HG03175 (cell line): ENCODE measurements at regions not wholly inside any gene's neighbourhood (a gene's known extent, or its start where the extent isn't known, plus 50 kb on each side); places are given as distances from the start of the nearest gene placed in this dataset.
"Not testable (repeated sequence)": the region's sequence is repeated elsewhere in the genome, so short reads cannot be mapped to it uniquely, and the experiment has no call there.

Source experiments
- ATAC-seq: cut with Tn5 transposase; IDR thresholded peaks from one replicate; pipeline ENCODE4 v1.9.1; 2021; ENCODE audit warnings: mild to moderate bottlenecking, moderate library complexity; ENCODE audit not compliant: unreplicated experiment

DNA sequence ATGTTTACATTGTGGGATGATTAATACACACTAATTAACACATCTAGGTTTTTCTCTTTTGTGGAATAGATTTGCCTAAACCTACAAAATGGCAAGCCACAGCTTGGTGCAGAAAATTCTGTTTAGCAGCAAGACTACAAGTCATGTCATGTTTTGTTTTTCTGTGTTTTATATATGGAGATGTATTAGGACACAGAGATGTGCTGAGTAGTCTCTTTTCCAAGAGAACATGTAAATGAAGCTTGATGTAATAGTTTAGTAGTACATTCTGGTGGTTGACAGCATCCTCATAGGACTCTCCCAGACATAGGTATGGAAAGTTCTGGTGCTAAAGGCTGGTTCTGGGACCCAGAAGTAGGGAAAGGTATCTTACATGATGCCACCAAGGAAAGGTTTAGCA, 1345.4 kb downstream of the CDH11 start:
- ATAC-seq, result no peak

- ATAC-seq, result no peak
These were observed 1345.8 kb downstream of the CDH11 start for GRCh38 chr16:63776034-63776433.

DNA sequence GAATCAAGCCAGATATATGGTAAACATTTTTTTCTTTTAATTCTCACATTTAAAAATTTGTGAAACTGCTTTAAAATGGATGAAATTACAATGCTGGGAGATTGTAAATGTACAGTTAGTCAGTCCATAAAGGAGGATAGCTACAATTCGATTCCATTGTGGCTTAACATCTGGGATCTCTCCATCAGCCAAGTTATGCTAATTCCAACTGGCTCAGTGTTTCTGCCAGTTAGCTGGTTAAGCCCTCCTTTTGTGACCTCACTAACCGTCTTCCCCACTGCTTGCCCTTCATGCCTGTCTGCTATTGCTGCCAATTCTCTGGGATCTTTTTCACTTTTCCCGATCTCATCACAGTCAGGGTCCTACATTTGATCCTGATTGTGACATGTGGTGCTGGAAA, 1347.6 kb downstream of the CDH11 start:
- ATAC-seq, result no peak

- ATAC-seq, result no peak
These were observed 1352.7 kb downstream of the CDH11 start for GRCh38 chr16:63769211-63769610.

- ATAC-seq, result not testable (repeated sequence)
These were observed 1361.6 kb downstream of the CDH11 start for GRCh38 chr16:63760246-63760645.

GRCh38 chr16:63752347-63752746, 1369.5 kb downstream of the CDH11 start:
- ATAC-seq, result no peak

DNA sequence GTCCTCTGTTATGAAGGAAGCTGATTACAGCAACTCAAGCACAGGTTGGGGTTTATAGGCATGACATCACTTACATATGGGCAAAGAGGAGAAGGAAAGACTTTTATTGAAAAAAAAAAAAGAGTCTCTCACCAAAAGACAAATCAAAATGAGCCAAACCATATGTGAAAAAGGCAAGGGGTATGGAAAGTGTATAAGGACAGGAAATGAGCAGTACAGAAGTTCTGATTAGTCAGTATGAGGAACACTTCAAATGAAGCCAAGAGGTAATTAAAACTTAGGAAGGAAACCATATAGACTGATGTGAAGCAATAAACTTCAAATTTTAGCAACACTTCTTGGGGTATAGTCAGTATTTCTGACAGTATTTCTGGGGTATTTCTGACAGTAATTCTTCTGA, 1372.6 kb downstream of the CDH11 start:
- no peak for ATAC-seq

DNA sequence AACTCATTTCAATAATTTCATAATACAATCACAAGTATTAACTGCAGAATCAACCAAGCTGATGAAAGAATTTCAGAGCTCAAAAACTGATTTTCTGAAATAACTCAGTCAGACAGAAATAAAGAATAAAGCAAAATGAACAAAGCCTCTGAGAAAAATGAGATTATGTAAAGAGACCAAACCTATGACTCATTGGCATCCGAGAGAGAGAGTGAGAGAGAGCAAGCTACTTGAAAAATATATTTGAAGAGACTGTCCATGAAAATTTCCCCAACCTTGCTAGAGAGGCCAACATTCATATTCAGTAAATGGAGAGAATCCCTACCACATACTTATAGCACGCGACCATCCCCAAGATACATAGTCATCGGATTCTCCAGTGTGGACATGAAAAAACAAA, 1376.4 kb downstream of the CDH11 start:
- ATAC-seq, result no peak

DNA sequence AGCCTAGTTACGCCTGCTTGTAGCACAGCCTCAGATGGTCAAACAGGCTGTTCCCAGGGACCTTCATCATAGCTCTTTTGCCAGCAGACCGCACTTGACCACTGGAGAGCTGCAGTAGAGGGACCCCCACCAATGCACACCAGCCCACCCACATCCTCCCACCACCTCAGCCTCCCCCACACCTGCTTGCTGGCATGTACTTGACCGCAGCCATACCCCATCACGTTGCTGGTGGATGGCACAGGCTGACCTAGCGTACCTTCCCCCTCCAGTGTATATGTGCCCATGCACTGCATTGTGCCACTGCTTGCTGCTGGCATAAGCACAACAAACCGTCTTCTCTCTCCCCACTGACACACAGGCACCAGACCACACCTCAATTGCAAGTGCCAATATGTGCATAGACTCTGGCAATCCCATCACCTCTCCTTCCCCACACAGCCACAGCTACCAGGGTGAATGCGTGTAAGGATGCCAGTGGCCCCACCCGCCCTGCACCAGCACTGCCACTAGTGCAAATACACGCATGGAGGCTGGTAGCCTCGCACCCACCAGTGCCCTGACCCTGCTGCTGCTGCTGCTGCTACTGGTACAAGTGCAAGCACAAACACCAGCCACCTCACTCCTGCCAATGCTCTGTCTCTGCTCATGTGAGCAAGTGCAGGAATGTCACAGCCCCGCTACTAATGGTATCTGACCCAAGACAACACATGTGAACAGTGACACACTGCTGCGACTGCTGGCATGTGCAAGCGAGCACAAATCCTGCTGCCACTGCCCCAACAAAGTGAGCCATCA, 1377.6 kb downstream of the CDH11 start:
- ATAC-seq, result no peak

- ATAC-seq, result no peak
These were observed 1379.7 kb downstream of the CDH11 start for GRCh38 chr16:63742150-63742549.

- ATAC-seq, result no peak
These were observed 1384.2 kb downstream of the CDH11 start for GRCh38 chr16:63737633-63738032.

DNA sequence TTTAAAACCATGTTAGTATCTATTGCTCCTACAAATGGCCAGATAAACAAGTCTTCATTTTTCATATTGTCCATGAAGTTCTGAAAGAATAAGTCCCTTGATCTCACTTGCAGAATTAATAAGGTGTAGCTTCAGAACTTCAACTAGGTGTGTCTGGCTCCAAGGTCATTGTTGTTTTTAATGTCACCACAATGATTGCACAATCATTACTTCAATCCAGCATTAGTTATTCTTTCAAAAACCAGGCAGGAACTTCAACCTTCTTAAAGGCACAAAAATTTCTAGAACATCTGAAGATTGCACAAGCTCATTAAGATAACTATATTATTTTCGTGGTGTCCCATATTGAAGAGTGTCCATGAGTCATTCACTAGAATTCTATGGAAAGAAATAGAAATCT, 1386.4 kb downstream of the CDH11 start:
- ATAC-seq, result no peak

GRCh38 chr16:63720848-63721247, 1401.0 kb downstream of the CDH11 start:
- ATAC-seq, result no peak

GRCh38 chr16:63719926-63720325, 1401.9 kb downstream of the CDH11 start:
- ATAC-seq, result no peak

DNA sequence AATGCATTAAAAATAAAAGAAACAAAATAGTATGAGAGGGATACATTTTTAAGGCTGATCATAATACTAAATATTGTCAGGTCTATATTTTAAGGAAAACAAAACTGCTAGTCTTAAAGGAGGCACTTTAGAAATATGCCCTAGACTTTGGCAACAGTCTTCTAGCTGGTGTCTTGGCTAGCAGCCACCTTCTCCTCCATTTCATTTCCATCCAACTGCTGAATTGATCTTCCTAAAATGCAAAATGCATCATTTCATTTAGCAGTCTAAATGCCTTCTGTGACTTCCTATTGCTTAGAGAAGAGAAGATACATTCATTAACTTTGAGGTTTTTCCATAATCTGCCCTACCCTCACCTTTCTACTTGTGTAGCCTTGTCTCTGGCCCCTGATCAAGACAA, 1404.1 kb downstream of the CDH11 start:
- ATAC-seq, result no peak

GRCh38 chr16:63714876-63715275, 1407.0 kb downstream of the CDH11 start:
- no peak for ATAC-seq

GRCh38 chr16:63712725-63713124, 1409.1 kb downstream of the CDH11 start:
- ATAC-seq, result no peak

DNA sequence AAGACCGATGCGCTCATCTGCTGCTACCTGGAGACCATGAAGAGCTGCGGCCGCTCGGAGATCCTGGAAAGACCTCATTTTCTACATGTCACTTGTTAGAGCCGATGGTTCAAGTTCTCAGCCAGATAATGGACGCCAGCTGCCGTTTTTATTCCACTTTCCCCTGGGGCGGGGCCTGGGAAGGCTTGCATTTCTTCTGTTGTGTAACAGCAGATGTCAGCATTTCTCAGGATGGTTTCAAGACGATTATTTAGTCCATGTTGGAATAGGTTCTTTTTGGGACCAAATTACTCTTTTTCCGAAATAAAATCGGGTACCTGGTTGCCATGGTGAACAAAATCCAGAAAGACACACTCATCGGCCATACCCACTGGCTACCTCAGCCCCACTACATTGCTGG, 1418.3 kb downstream of the CDH11 start:
- ATAC-seq, result no peak

DNA sequence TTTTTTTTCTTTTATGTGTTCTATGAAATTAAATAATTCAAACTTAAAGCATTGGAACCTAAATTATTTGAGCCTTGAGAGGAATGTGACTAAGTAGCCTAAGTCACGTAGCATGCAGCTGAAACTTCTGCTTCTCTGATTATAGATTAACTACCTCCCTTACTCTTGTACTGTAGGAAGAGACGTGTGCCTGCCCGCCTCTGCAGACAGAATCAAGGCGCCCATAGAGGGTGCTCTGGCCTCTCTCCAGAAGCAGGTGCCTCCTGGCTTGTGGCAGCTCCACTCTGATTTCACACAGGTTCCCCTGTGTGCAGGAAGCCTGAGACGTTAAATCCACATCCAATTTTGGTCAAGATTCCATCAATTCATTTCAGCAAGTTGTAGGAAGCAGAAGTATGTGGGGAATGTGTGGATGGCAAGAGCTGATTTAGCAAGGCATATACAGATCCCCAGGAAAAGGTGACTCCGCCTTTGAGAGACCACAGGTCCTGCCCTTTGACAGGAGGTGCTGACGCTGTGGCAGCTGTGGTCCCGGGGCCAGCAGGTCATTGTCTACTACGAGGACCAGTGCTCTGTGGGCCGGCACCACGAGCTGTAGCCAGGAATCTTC, 1418.8 kb downstream of the CDH11 start:
- no peak for ATAC-seq

- ATAC-seq, result no peak
These were observed 1424.1 kb downstream of the CDH11 start for GRCh38 chr16:63697736-63698135.

- ATAC-seq, result no peak
These were observed 1426.5 kb downstream of the CDH11 start for GRCh38 chr16:63695347-63695746.

GRCh38 chr16:63690961-63691360, 1430.9 kb downstream of the CDH11 start:
- no peak for ATAC-seq

GRCh38 chr16:63690267-63690666, 1431.6 kb downstream of the CDH11 start:
- ATAC-seq, result no peak
